GM18907 (cell line): ENCODE measurements at regions not wholly inside any gene's neighbourhood (a gene's known extent, or its start where the extent isn't known, plus 50 kb on each side); places are given as distances from the start of the nearest gene placed in this dataset.

Experiments
- ATAC-seq: cut with Tn5 transposase; IDR thresholded peaks from one replicate; pipeline ENCODE4 v1.9.1; 2021; ENCODE audit warnings: mild to moderate bottlenecking, moderate library complexity; ENCODE audit not compliant: unreplicated experiment

DNA sequence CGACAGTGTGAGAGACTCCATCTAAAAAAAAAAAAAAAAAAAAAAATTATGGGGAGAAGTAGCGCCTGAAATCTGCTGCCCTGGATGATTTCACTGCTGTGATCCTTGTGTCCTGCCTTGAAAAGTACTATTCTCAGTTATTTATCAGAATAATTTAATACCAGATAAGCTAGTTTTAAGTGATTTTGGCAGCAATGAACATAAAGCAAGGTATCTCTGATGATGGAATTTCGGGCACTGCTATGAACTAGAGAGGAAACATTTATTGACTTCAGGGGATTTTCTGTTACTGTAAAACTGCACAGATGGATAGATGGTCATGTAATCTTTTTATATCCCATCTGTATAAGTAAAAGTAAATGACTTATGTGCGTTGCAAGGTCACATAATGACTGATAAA is 619.1 kb upstream of the ANKRD30A start:
- ATAC-seq = no peak

DNA sequence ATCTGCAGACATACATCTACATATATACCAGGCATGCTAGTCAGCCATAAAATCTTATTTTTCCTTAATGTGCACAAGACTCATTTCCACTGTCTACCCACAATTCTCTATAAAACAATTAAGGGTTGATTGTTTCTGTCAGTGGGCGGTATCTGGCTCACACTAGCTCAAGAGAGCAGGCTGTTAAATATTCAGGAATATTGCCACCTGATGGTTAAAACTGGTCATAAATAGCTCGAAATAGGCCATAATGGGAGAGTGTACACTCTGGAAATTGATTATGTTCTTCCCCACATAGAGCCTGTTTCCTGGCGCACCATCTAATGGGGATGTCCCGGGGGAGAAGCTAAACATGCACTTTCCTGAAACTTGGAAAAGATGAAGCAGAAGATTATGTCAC is 620.6 kb upstream of the ANKRD30A start:
- ATAC-seq = no peak

GRCh38 chr10:36500266-36500665 is 625.1 kb upstream of the ANKRD30A start:
- ATAC-seq = no peak

DNA sequence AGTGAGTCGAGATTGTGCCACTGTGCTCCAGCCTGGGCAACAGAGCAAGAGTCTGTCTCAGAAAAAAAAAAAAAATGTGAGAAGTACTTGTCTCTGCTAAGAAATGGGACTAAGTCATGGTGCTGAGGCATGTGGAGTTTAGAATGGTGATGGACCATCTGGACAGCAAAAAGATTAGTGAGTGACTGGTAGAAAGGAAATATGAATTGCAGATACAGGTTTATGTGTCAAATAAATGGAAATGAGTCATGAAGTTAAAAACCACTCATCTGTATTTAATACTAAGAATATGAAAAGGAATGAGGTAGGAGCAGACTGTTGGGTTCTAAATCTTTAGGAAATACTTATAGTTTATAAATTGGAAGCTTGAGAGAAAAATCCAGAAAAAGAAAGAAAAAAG is 625.7 kb upstream of the ANKRD30A start:
- no peak for ATAC-seq

DNA sequence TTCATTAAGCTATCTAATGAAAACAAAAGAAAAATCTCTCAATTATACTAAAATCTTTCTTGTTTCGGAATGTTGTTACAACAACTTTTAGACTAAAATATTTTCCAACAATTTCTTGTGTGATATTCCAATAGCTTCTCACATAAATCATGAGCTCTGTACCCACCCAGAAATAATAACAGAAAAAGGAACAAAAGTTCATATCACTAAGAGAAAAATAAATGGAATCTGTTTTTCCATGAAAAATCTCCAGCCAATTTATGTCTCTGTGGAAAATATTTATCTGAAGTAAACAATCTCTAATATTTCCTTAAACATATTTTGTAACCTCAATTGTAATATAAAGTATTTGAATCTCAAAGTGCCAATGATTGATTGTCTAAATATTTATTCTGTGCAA is 628.6 kb upstream of the ANKRD30A start:
- no peak for ATAC-seq

GRCh38 chr10:36494371-36494770 is 631.0 kb upstream of the ANKRD30A start:
- ATAC-seq = no peak

- no peak for ATAC-seq
Observed at GRCh38 chr10:36493516-36493880, 631.9 kb upstream of the ANKRD30A start.

DNA sequence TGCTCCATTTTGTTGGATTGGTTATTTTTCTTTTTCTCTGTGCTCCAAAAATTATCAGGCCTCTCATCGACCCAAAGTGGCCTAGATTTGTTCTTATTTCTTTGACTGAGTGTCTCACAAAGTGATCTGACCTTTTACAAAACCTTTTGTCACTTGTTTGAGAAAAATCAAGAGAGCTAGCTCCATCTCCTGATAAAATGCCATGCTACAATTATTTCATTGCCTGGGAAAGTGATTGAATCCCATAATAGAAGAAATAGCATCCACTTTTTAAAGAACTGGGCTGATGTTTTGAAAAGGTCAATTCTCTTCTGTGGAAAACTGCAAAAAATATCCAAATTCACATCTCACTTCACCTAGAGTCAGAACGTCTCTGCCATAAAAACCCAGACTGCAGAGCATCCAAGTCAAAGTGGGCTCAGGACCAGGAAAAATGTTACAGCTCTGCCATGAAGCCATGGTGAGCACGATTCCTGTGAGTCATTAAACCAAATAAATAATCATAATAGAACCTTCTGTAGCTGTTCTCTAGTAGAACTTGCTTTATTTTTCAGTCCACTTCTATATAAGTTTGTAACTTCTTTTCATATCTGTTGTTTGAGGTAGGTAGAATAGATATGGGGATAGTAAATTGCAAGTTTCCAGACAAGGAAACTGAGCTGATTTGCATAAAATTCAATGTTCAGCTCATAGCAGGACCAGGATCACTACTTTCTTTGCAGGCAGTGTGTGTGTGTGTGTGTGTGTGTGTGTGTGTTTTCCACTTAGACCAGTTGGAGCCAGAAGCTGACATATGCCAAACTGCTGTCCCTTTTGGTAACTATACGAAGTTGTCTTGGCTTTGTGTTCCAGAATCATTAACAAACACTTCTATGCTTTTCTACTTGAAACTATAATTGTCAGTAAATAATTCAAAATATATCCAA is 632.5 kb upstream of the ANKRD30A start:
- ATAC-seq = no peak

GRCh38 chr10:36491926-36492325 is 633.5 kb upstream of the ANKRD30A start:
- ATAC-seq = no peak

DNA sequence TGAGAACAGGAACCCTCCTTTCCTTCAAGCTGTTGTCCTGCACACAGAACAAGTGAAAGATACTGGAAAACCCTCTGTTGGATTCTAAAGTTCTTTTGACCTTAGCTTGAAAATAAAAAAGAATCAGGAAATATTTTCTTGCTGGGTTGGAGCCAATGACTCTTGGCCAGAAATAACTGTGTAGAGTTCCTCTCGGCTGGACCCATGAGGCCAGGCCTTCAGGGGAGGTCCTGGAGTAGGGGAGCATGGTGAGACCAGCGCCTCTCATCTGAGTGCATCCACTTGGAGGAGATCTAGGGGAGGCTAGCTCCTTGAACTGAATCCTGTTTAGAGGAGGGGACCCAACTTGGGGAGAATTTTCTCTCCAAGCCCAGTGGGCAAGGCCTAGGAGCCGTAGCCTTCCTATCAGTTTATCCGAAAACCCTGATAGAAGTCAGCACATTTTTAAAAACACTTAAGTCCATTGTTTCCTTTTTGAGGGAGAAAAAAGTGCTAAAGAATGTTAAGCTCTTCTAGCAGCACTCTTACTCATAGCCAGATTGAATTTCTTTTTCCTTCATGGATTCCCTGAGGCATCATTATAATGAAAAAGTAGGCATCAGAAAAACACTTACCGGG is 635.7 kb upstream of the ANKRD30A start:
- ATAC-seq = no peak

- no peak for ATAC-seq
Observed at GRCh38 chr10:36489181-36489580, 636.2 kb upstream of the ANKRD30A start.

DNA sequence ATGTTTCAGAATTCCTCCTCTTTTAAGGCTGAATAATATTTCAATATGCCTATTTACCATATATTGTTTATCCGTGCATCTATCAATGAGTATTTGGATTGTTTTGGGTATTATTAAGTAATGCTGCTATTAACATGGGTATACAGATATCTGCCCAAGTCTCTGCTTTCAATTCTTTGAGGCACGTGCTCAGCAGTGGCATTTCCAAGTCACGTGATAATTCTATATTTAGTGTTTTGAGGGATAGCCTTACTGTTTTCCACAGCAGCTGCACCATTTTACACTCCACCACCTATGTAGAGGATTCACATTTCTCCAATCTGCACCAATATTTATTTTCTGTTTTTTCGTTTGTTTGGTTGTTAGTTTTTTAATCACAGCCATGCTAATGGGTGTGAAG is 636.8 kb upstream of the ANKRD30A start:
- no peak for ATAC-seq

GRCh38 chr10:36479073-36479472 is 646.3 kb upstream of the ANKRD30A start:
- ATAC-seq = no peak

- ATAC-seq = no peak
Observed at GRCh38 chr10:36476399-36476798, 649.0 kb upstream of the ANKRD30A start.

GRCh38 chr10:36475746-36476145 is 649.7 kb upstream of the ANKRD30A start:
- no peak for ATAC-seq

DNA sequence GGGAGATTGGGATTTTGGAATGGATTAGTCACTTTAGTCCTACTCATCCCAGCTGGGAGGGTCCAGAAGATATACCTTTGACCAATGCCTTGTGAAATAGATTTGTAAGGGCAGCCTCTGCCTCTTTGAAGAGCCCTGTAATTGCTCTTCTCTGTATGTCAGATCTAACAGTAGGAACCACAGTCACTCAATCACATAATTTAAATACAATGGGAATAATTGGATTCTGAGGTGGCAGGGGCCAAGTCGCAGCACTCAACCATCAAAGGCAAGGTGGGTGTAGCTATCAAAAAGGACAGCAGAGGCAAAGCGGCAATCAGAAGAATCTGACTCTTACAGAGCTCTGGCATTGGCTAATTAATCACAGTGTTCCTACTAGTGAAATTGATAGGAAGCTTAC is 650.9 kb upstream of the ANKRD30A start:
- no peak for ATAC-seq

- ATAC-seq = no peak
Observed at GRCh38 chr10:36473122-36473521, 652.3 kb upstream of the ANKRD30A start.

GRCh38 chr10:36469585-36469984 is 655.8 kb upstream of the ANKRD30A start:
- no peak for ATAC-seq

DNA sequence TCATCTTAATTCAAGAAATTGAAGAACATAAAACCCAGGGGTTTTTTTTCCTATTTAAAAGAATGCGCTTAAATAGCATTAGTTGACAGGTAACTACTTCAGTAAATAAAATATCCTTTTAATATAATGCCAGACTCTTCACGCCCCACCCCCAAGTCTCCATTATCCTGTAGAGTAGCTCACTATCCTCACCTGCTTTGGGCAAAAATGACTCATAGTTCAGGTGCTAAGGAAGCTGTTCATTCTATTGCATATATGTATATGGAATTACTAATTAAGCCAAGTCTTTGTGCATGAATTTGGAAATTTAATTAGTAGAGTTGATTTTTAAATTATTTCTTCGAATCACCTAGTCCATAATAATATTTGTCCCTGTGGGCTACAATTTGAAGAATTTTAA is 656.8 kb upstream of the ANKRD30A start:
- ATAC-seq = no peak

GRCh38 chr10:36465604-36466379 is 659.6 kb upstream of the ANKRD30A start:
- no peak for ATAC-seq

- no peak for ATAC-seq
Observed at GRCh38 chr10:36464291-36464690, 661.1 kb upstream of the ANKRD30A start.

DNA sequence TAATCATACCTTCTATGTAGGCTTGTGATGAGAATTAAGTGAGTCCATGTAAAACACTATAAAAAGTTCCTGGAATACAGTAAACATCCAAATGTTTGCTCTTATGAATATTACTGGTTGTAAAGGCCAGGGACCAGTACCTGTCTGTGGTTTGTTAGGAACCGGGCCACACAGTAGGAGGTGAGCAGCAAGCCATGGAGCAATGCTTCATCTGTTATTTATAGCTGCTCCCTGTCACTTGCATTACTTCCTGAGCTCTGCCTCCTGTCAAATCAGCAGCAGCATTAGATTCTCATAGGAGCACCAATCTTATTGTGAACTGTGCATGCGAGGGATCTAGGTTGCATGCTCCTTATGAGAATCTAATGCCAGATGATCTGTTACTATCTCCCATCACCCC is 662.0 kb upstream of the ANKRD30A start:
- no peak for ATAC-seq
